Neutrophil (primary cell): ENCODE measurements at regions not wholly inside any gene's neighbourhood (a gene's known extent, or its start where the extent isn't known, plus 50 kb on each side); places are given as distances from the start of the nearest gene placed in this dataset.

Experiments used
- H3K27ac ChIP-seq: fragments of 200-600 bp; sonication (generic); 2 replicates; pipeline ENCODE4 v1.5.1; 2016; ENCODE audit warnings: mild to moderate bottlenecking, moderate library complexity
- H3K27me3 ChIP-seq: fragments of 200-600 bp; sonication (generic); 2 replicates; pipeline ENCODE4 v1.6.0; 2016; ENCODE audit warnings: mild to moderate bottlenecking
- H3K36me3 ChIP-seq: fragments of 200-600 bp; sonication (generic); 2 replicates; pipeline ENCODE4 v1.5.1; 2017
- H3K4me1 ChIP-seq, 2 experiments: fragments of 200-600 bp in 1 of 2; sonication (generic) in 1 of 2; 1 replicate in 1 of 2; 2 replicates in 1 of 2; pipeline versions ENCODE4 v1.5.1 to v1.6.1; 2013 to 2016; ENCODE audit warnings: low read depth in 1 of 2, low read length in 1 of 2, mild to moderate bottlenecking in 1 of 2, moderate library complexity in 1 of 2; ENCODE audit not compliant: control insufficient read depth in 1 of 2, insufficient read depth in 1 of 2
- H3K4me3 ChIP-seq, 2 experiments: fragments of 200-600 bp in 1 of 2; sonication (generic) in 1 of 2; 1 replicate in 1 of 2; 2 replicates in 1 of 2; pipeline ENCODE4 v1.5.1; 2013 to 2016; ENCODE audit warnings: low read depth in 1 of 2, low read length in 1 of 2, mild to moderate bottlenecking in 1 of 2, moderate library complexity in 1 of 2
- H3K9me3 ChIP-seq: fragments of 200-600 bp; sonication (generic); 2 replicates; pipeline ENCODE4 v1.5.1; 2016
- TF ChIP-seq, protein P1 (sequence below): fragments of 200-600 bp; sonication (generic); IDR thresholded peaks from 2 replicates; pipeline ENCODE4 v1.5.1; 2016; ENCODE audit warnings: antibody characterized with exemption

DNA sequence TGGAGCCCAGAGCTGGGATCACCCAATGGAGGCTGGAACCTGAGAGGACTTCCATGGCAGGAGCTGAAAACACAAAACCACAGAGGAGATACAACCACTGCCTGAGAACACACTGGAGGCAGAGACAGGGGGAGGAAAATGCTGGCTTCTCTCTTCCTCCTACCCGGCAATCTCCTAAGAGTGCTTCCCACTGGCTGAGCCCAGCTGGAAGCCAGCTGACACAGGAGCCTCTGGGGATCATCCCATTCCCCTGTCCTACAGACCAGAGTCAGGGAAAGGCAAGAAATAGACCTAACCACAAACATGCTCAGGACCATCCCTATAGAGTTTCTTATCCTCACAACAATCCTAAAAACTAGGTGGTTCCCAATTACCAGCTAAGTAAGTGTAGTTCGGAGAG lies 112.4 kb upstream of the CDH5 start:
- H3K4me1 ChIP-seq, result no peaks in the 10 kb centered on the region
- TF ChIP-seq, protein P1, sequence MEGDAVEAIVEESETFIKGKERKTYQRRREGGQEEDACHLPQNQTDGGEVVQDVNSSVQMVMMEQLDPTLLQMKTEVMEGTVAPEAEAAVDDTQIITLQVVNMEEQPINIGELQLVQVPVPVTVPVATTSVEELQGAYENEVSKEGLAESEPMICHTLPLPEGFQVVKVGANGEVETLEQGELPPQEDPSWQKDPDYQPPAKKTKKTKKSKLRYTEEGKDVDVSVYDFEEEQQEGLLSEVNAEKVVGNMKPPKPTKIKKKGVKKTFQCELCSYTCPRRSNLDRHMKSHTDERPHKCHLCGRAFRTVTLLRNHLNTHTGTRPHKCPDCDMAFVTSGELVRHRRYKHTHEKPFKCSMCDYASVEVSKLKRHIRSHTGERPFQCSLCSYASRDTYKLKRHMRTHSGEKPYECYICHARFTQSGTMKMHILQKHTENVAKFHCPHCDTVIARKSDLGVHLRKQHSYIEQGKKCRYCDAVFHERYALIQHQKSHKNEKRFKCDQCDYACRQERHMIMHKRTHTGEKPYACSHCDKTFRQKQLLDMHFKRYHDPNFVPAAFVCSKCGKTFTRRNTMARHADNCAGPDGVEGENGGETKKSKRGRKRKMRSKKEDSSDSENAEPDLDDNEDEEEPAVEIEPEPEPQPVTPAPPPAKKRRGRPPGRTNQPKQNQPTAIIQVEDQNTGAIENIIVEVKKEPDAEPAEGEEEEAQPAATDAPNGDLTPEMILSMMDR, result no peak
- H3K36me3 ChIP-seq, result no peaks in the 10 kb centered on the region
- H3K27ac ChIP-seq, result no peak overlapping the region
- H3K9me3 ChIP-seq, result no peaks in the 10 kb centered on the region
- H3K27me3 ChIP-seq, result no peaks in the 10 kb centered on the region
- H3K4me3 ChIP-seq, result no peak overlapping the region

DNA sequence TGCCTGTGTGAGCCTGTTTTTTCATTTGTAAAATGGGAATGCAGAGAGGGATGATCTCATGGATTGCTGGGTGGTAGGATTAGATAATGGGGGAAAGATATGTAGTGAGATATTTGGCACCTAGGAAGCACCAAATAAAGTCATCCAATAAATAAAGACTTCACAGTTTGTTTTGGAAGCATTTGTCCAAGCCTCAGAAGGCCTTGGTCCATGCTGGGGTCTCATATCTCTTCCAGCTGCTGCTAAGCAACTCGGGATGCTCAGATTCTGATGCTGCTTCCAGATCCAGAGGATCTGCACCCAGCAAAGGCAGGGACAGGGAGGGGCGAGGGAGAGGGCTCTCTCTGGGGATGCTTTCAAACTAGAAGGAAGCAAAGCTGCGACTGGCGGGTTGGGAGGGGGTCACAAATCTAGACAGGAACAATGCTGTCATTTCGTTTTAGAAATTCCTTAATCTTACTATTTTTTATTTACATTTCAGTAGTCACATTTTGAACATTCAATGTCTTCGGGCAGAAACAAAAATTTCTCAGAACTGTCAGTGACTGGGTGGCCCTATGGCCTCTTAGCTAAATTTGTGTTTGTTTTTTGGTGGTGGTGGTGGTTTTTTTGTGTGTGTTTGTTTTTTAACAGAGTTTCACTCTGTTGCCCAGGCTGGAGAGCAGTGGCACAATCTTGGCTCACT lies 114.9 kb upstream of the CDH5 start:
- no peaks in the 10 kb centered on the region for H3K27me3 ChIP-seq
- H3K36me3 ChIP-seq, result no peaks in the 10 kb centered on the region
- no peak overlapping the region for H3K27ac ChIP-seq
- H3K4me1 ChIP-seq, result no peaks in the 10 kb centered on the region
- H3K4me3 ChIP-seq, result no peak overlapping the region
- no peaks in the 10 kb centered on the region for H3K9me3 ChIP-seq
- TF ChIP-seq, protein P1, result no peak

DNA sequence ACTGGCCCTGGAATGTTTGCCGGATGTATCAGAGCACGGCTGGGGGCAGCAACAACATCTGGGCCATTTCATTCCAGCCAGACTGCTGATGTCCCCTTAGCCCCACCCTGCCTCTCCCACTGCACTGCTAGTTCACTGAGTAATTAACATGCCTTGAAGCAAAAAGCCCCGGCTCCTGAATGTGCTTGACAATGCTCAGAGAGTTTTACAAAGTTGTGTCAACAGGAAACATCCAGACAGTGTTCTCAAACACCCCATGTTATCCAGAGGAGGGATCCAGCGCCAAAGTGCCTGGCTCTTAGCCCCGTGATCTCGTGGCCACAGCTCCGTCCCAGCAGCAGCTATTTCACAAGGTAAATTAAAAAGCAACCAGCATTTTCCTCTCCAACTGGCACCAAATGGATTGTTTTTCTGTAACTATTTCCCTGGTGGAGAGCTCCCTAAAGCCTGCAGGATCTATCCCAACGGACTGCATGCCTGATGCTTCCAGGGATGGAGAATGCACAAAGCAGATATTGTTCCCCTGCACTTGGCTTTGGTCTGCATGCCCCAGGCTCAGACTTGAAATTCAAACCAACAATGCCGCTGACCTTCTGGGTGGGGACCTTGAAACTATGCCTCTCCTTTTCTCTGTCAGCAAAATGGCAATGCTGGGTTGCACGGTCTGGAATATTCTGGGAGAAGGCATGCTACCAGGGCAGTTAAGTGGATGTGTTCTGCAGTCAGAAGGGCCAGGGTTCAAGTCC lies 115.6 kb upstream of the CDH5 start:
- no peaks in the 10 kb centered on the region for H3K4me1 ChIP-seq
- no peaks in the 10 kb centered on the region for H3K36me3 ChIP-seq
- no peak overlapping the region for H3K27ac ChIP-seq
- H3K27me3 ChIP-seq, result no peaks in the 10 kb centered on the region
- H3K9me3 ChIP-seq, result no peaks in the 10 kb centered on the region
- H3K4me3 ChIP-seq, result no peak overlapping the region
- TF ChIP-seq, protein P1, result no peak

DNA sequence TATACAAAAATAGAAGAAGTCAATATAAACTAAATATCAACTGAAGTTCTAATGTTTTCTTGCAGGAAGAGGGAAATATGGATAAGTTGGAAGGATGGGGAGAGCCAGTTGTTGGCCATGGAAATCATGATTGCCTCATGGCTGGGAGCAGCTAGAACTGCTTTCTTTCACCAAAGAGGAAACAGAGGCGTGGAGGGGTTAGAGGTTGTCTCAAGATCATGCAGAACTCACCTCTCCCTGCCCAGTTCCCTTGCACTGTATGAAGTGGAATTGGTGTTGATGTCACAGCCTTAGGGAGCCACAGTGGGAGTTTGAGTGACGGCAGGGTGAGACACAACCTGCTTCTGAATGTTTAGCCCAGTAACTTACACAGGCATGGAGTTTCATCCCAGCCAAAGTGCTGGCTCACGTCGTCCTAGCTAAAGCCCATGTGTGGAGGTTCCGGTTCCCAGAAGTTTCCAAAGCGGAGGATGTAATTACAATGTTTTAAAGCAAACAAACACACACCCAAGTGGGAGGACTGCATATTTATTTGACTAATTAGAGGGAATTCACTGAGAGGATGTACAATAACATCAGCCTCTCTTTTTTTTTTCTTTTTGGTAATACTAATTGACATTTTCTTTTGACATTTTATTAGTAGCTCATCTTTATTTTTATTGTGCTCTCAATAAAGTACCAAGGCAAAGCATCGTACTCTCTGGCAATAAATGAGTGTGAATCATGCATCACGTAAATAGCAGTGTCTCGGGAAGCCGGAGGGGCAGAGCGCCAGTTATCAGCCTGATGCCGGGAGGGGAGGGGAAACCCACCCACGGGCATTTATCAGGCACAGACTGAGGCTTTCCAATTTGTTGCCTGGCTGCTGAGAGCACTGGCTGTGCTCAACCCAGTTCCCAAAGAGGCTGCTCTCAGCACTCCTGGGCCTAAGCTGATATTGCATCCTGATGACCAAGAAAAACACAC lies 118.7 kb upstream of the CDH5 start:
- Histone ChIP-seq H3K27me3 (no peaks in the 10 kb centered on the region), H3K9me3 (no peaks in the 10 kb centered on the region), H3K4me1 (no peaks in the 10 kb centered on the region), H3K27ac (no peak overlapping the region), H3K36me3 (no peaks in the 10 kb centered on the region), H3K4me3 (no peak overlapping the region)
- TF ChIP-seq, protein P1, result no peak

DNA sequence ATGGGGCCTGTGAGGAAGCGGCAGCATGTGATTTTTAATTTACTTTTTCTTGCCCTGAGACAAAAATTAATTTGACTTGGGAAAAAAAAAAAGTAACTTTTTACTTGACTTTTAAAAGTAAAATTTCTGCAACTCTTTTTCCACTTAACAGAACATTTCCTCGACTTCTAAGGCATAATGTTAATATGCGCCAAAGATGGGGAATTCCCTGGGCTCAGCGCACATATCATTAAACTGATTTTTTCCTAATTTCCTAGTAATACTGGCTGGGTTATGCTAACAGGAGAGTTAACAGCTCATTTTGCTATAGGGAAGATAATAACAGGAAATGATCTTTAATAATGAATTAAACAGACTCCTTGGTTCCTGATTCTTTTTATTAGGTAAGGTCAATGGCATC lies 120.6 kb upstream of the CDH5 start:
- no peaks in the 10 kb centered on the region for H3K9me3 ChIP-seq
- no peak overlapping the region for H3K4me3 ChIP-seq
- no peaks in the 10 kb centered on the region for H3K27me3 ChIP-seq
- H3K27ac ChIP-seq, result no peak overlapping the region
- no peaks in the 10 kb centered on the region for H3K36me3 ChIP-seq
- TF ChIP-seq, protein P1, result no peak
- H3K4me1 ChIP-seq, result no peaks in the 10 kb centered on the region
